H1 (cell line): ENCODE measurements at regions not wholly inside any gene's neighbourhood (a gene's known extent, or its start where the extent isn't known, plus 50 kb on each side); places are given as distances from the start of the nearest gene placed in this dataset.

Experiments
- CTCF ChIA-PET: fragments of 300-600 bp; sonication (Branson Sonifier 250); formaldehyde crosslinking; loops from one replicate; lab custom pipeline; 2021; ENCODE audit not compliant: partially characterized antibody; lab: Charles Lee
- POLR2A ChIA-PET: fragments of 300-600 bp; sonication (Branson Sonifier 250); formaldehyde crosslinking; loops from one replicate; lab custom pipeline; 2021; ENCODE audit warnings: inconsistent platforms; ENCODE audit not compliant: partially characterized antibody; lab: Charles Lee
- DNase-seq, 2 experiments: peaks; one replicate each; pipeline versions ENCODE4 v3.0.0 to v3.0.0-alpha.2; 2010 to 2022; ENCODE audit warnings: low spot score in 2 of 2, low read depth in 1 of 2, mixed read lengths in 1 of 2
- FAIRE-seq: peaks from 2 replicates; lab custom pipeline; 2011; peaks lifted over from hg19 to GRCh38; lab: Jason Lieb, UNC
- H2AFZ ChIP-seq: 2 replicates; pipeline ENCODE4 v1.8.1; 2012; ENCODE audit warnings: low read length, inconsistent platforms
- H2AK5ac ChIP-seq: 2 replicates; pipeline ENCODE4 v1.6.1; 2013; ENCODE audit warnings: low read depth, low read length
- H2BK120ac ChIP-seq: replicated peaks from 2 replicates; pipeline ENCODE3; 2013; ENCODE audit warnings: low read depth, low read length, inconsistent platforms
- H2BK12ac ChIP-seq: 2 replicates; pipeline ENCODE4 v1.6.1; 2013; ENCODE audit warnings: low read depth, low read length
- H2BK15ac ChIP-seq: 2 replicates; pipeline ENCODE4 v1.6.1; 2013; ENCODE audit warnings: low read length
- H2BK20ac ChIP-seq: 2 replicates; pipeline ENCODE4 v1.6.1; 2013; ENCODE audit warnings: low read length
- H2BK5ac ChIP-seq: 2 replicates; pipeline ENCODE4 v1.6.1; 2013; ENCODE audit warnings: low read depth, low read length
- H3K14ac ChIP-seq: 2 replicates; pipeline ENCODE4 v1.6.1; 2013; ENCODE audit warnings: inconsistent platforms; ENCODE audit not compliant: insufficient read length
- H3K18ac ChIP-seq: 2 replicates; pipeline ENCODE4 v1.6.1; 2013; ENCODE audit warnings: low read length; ENCODE audit errors: extremely low read depth
- H3K23ac ChIP-seq: 2 replicates; pipeline ENCODE4 v1.6.1; 2013; ENCODE audit warnings: inconsistent platforms; ENCODE audit not compliant: insufficient read length
- H3K23me2 ChIP-seq: 2 replicates; pipeline ENCODE4 v1.6.1; 2013; ENCODE audit warnings: low read depth, low read length
- H3K27ac ChIP-seq: 2 replicates; pipeline ENCODE4 v1.6.1; 2011; ENCODE audit warnings: low read depth, low read length, inconsistent platforms
- H3K27me3 ChIP-seq, 4 experiments: replicated peaks in 1 of 4; 1 replicate in 1 of 4; 2 replicates in 3 of 4; pipeline versions ENCODE4 v1.6.1 to v1.8.1; 2011 to 2013; ENCODE audit warnings: low read length in 3 of 4, mild to moderate bottlenecking in 3 of 4, inconsistent platforms in 2 of 4, mixed read lengths in 2 of 4, moderate library complexity in 1 of 4; ENCODE audit not compliant: control insufficient read depth in 3 of 4, insufficient read depth in 3 of 4; ENCODE audit errors: extremely low read depth in 1 of 4
- H3K36me3 ChIP-seq, 4 experiments: 2 replicates each; pipeline versions ENCODE4 v1.6.1 to v1.8.1; 2011 to 2013; ENCODE audit warnings: mild to moderate bottlenecking in 4 of 4, low read length in 3 of 4, moderate library complexity in 2 of 4, control low read depth in 1 of 4, inconsistent platforms in 1 of 4; ENCODE audit not compliant: insufficient read depth in 4 of 4, control insufficient read depth in 2 of 4
- H3K4ac ChIP-seq: replicated peaks from 2 replicates; pipeline ENCODE3; 2013; ENCODE audit warnings: low read length, low read depth, mixed read lengths, inconsistent platforms; ENCODE audit not compliant: insufficient read length
- H3K4me1 ChIP-seq, 4 experiments: replicated peaks in 1 of 4; 1 replicate in 1 of 4; 2 replicates in 3 of 4; pipeline versions ENCODE4 v1.6.1 to v1.8.1; 2011 to 2013; ENCODE audit warnings: low read length in 3 of 4, inconsistent platforms in 2 of 4, mixed read lengths in 1 of 4; ENCODE audit not compliant: insufficient read depth in 4 of 4, control insufficient read depth in 3 of 4
- H3K4me2 ChIP-seq, 2 experiments: 2 replicates each; pipeline versions ENCODE4 v1.6.1 to v1.8.1; 2011 to 2013; ENCODE audit warnings: low read depth in 2 of 2, low read length in 2 of 2, control low read depth in 1 of 2, inconsistent platforms in 1 of 2, mild to moderate bottlenecking in 1 of 2; ENCODE audit not compliant: insufficient read depth in 1 of 2
- H3K4me3 ChIP-seq, 4 experiments: fragments of 200-600, 300-600 bp in 1 of 4; sonication (generic), shearing (Covaris generic), sonication (Bioruptor Twin) in 1 of 4; 2 replicates each; pipeline versions ENCODE4 v1.5.1 to v1.8.1; 2011 to 2016; ENCODE audit warnings: low read length in 4 of 4, low read depth in 3 of 4, control low read depth in 2 of 4, inconsistent platforms in 2 of 4, mild to moderate bottlenecking in 2 of 4, mixed read lengths in 1 of 4, moderate library complexity in 1 of 4; ENCODE audit not compliant: insufficient read depth in 2 of 4; ENCODE audit errors: extremely low read depth in 1 of 4
- H3K56ac ChIP-seq: replicated peaks from 2 replicates; pipeline ENCODE3; 2013; ENCODE audit warnings: low read depth, mild to moderate bottlenecking, mixed read lengths, low read length, inconsistent platforms; ENCODE audit not compliant: insufficient read length
- H3K79me1 ChIP-seq: 2 replicates; pipeline ENCODE4 v1.6.1; 2013; ENCODE audit warnings: low read depth, low read length, control low read depth
- H3K79me2 ChIP-seq, 2 experiments: 2 replicates each; pipeline versions ENCODE4 v1.6.1 to v1.8.1; 2012 to 2013; ENCODE audit warnings: low read length in 2 of 2, mild to moderate bottlenecking in 2 of 2, inconsistent platforms in 1 of 2; ENCODE audit not compliant: insufficient read depth in 2 of 2, control insufficient read depth in 1 of 2
- H3K9ac ChIP-seq, 4 experiments: replicated peaks in 1 of 4; 1 replicate in 1 of 4; 2 replicates in 3 of 4; pipeline versions ENCODE4 v1.6.1 to v1.8.1; 2011 to 2013; ENCODE audit warnings: low read depth in 3 of 4, low read length in 3 of 4, control low read depth in 2 of 4, mild to moderate bottlenecking in 2 of 4, moderate library complexity in 2 of 4, inconsistent platforms in 1 of 4; ENCODE audit errors: extremely low read depth in 1 of 4
- H3K9me3 ChIP-seq, 2 experiments: 2 replicates each; pipeline versions ENCODE4 v1.6.1 to v1.8.1; 2012 to 2013; ENCODE audit warnings: mild to moderate bottlenecking in 2 of 2, moderate library complexity in 2 of 2, control low read depth in 1 of 2, inconsistent platforms in 1 of 2, low read depth in 1 of 2, low read length in 1 of 2, mixed read lengths in 1 of 2; ENCODE audit not compliant: insufficient read depth in 2 of 2
- H4K20me1 ChIP-seq, 2 experiments: replicated peaks in 1 of 2; 2 replicates each; pipeline versions ENCODE3 to v1.8.1; 2011 to 2013; ENCODE audit warnings: inconsistent platforms in 2 of 2, low read length in 2 of 2, mild to moderate bottlenecking in 1 of 2; ENCODE audit not compliant: insufficient read depth in 2 of 2, control insufficient read depth in 1 of 2
- H4K5ac ChIP-seq: 2 replicates; pipeline ENCODE4 v1.6.1; 2013; ENCODE audit warnings: low read length, low read depth, mixed read lengths, inconsistent platforms; ENCODE audit not compliant: insufficient read length
- H4K8ac ChIP-seq: 2 replicates; pipeline ENCODE4 v1.8.0; 2013; ENCODE audit warnings: mild to moderate bottlenecking, moderate library complexity, low read length, inconsistent platforms; ENCODE audit not compliant: insufficient read depth; ENCODE audit errors: extremely low read depth
- H4K91ac ChIP-seq: replicated peaks from 2 replicates; pipeline ENCODE3; 2013; ENCODE audit warnings: low read length, mixed read lengths, inconsistent platforms; ENCODE audit not compliant: insufficient read length
- BCL11A ChIP-seq, 2 experiments: IDR thresholded peaks; one replicate each; pipeline ENCODE4 v1.6.1; 2011; ENCODE audit warnings: low read depth in 2 of 2, low read length in 2 of 2, mild to moderate bottlenecking in 2 of 2
- EP300 ChIP-seq, 2 experiments: IDR thresholded peaks; 1 replicate in 1 of 2; 2 replicates in 1 of 2; pipeline ENCODE4 v1.6.1; 2011 to 2012; ENCODE audit warnings: low read depth in 2 of 2, low read length in 2 of 2, mild to moderate bottlenecking in 2 of 2, borderline replicate concordance in 1 of 2, inconsistent platforms in 1 of 2, moderate library complexity in 1 of 2
- JUND ChIP-seq: IDR thresholded peaks from 2 replicates; pipeline ENCODE4 v1.6.1; 2011; ENCODE audit warnings: mild to moderate bottlenecking, improper control_type of control experiment, low read length
- RBBP5 ChIP-seq: IDR thresholded peaks from 2 replicates; pipeline ENCODE4 v1.7.1; 2012; ENCODE audit warnings: low read depth, mild to moderate bottlenecking, inconsistent platforms, low read length, moderate library complexity, borderline replicate concordance
- WGBS, 2 experiments: shearing (Covaris generic) in 1 of 2; methylation state at CpG; one replicate each; pipeline versions ENCODE4 v1.1.6 to v1.1.7; 2013 to 2015; ENCODE audit warnings: low lambda C conversion rate in 2 of 2, mixed read lengths in 2 of 2, inconsistent platforms in 1 of 2, low coverage in 1 of 2, missing lambda C conversion rate in 1 of 2; ENCODE audit not compliant: insufficient replicate concordance in 2 of 2, insufficient coverage in 1 of 2, insufficient read length in 1 of 2; ENCODE audit errors: extremely low coverage in 1 of 2, missing lambda C conversion rate in 1 of 2; 5-methylcytosine and 5-hydroxymethylcytosine counted together

DNA sequence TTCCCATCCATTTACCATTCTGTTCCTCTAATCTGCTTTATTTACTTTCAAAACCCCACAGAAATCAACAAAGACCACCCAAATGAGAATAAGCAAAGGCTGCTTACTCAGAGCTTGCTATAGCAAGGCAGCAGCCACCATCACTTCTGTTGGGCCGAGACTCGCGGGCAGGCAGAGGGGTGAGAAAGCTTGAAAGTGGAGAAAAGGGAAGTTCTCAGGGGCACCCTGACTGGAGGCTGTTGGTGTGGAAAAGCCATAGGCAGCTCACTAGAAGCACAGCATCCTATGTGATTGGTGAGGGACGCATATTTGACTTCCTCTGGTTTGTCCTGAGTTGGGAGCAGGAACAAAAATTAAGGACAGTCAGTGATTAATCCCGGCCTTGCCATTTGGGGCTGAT is 269.7 kb upstream of the THSD7B start:
- WGBS, 2 experiments = 87% methylated on average over 5 of the region's 5 CpGs; no CpG with 5 or more reads in 1 of the 2 experiments

More for the DNA sequence above, 269.7 kb upstream of the THSD7B start:
- no peak overlapping the region for H2BK120ac ChIP-seq
- no peak overlapping the region for H4K5ac ChIP-seq
- H3K36me3 ChIP-seq = no peaks in the 10 kb centered on the region
- H3K9me3 ChIP-seq = no peaks in the 10 kb centered on the region
- POLR2A ChIA-PET = no interaction called here
- no peak overlapping the region for H2BK15ac ChIP-seq
- no peak for TF ChIP-seq EP300 (IDR thresholded peaks at IDR 0.05; ENCODE audit: borderline replicate concordance in 1 of 2, low read depth in 2 of 2, low read length in 2 of 2)
- TF ChIP-seq RBBP5 = no peak
- no peak for TF ChIP-seq BCL11A (IDR thresholded peaks at IDR 0.05; ENCODE audit: low read depth in 2 of 2, low read length in 2 of 2)
- TF ChIP-seq JUND = no peak
- TF ChIP-seq, all 59 proteins: peak for 0
- H2AK5ac ChIP-seq = no peak overlapping the region
- no peak overlapping the region for H3K4me2 ChIP-seq
- H3K4me3 ChIP-seq = no peak overlapping the region
- no peak overlapping the region for H3K23ac ChIP-seq
- CTCF ChIA-PET = interaction anchor here (0.7 kb wide), 1 partner anchor 381 kb away, joined by 3 read pairs; no protein-coding TSS in a partner anchor
- H3K79me1 ChIP-seq = no peaks in the 10 kb centered on the region
- H3K4ac ChIP-seq = no peak overlapping the region
- H3K27me3 ChIP-seq = peaks cover 0 to 1% (median 0%) of the 10 kb centered on the region in 4 experiments; a peak in 1 of 7 replicates
- H3K23me2 ChIP-seq = no peaks in the 10 kb centered on the region
- H4K20me1 ChIP-seq = no peaks in the 10 kb centered on the region
- H2AFZ ChIP-seq = no peak overlapping the region
- no peak overlapping the region for H3K27ac ChIP-seq
- no peaks in the 10 kb centered on the region for H3K79me2 ChIP-seq
- no peak overlapping the region for H2BK5ac ChIP-seq
- H4K91ac ChIP-seq = no peak overlapping the region
- no peak overlapping the region for H3K56ac ChIP-seq
- H3K18ac ChIP-seq = no peak overlapping the region
- no peak overlapping the region for H2BK12ac ChIP-seq
- no peaks in the 10 kb centered on the region for H3K4me1 ChIP-seq
- H3K14ac ChIP-seq = no peak overlapping the region
- DNase-seq = no peak
- no peak overlapping the region for H4K8ac ChIP-seq
- no peak overlapping the region for H3K9ac ChIP-seq
- FAIRE-seq = no peak
- H2BK20ac ChIP-seq = no peak overlapping the region
